Epithelial cell of esophagus (primary cell): ENCODE measurements at regions not wholly inside any gene's neighbourhood (a gene's known extent, or its start where the extent isn't known, plus 50 kb on each side); places are given as distances from the start of the nearest gene placed in this dataset.
"Not testable (repeated sequence)": the region's sequence is repeated elsewhere in the genome, so short reads cannot be mapped to it uniquely, and the experiment has no call there.

Experiments used
- DNase-seq: peaks from one replicate; pipeline ENCODE4 v3.0.0; 2010; ENCODE audit warnings: low read depth
- H3K4me3 ChIP-seq: 2 replicates; pipeline ENCODE4 v1.5.1; 2011; ENCODE audit warnings: mild to moderate bottlenecking, low read length, control low read depth
- TF ChIP-seq, protein P1 (sequence below): IDR thresholded peaks from 2 replicates; pipeline ENCODE4 v1.5.1; 2011; ENCODE audit warnings: low read depth, mild to moderate bottlenecking, low read length, control low read depth, inconsistent platforms; ENCODE audit not compliant: insufficient read depth; ENCODE audit errors: missing control alignments

DNA sequence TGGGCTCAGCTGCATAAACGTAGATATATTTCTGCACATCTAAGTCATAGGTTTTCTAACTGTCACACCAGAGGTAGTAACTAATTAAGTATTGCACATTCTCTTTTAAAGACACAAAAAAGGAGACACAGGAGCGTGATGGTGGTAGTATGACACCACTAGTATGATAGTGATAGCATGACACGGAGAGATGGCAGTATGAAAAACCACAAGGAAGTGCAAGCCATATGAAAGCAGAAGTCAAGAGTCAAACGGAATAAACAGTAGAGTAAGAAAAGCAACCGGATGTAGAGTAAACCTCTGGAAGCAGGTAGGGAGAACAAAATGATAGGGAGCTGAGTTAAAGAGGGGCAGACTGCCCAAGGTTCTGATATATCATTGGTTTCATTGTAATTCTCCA, 382.2 kb upstream of the INTU start:
- no peak overlapping the region for H3K4me3 ChIP-seq
- no peak for DNase-seq
- TF ChIP-seq, protein P1, sequence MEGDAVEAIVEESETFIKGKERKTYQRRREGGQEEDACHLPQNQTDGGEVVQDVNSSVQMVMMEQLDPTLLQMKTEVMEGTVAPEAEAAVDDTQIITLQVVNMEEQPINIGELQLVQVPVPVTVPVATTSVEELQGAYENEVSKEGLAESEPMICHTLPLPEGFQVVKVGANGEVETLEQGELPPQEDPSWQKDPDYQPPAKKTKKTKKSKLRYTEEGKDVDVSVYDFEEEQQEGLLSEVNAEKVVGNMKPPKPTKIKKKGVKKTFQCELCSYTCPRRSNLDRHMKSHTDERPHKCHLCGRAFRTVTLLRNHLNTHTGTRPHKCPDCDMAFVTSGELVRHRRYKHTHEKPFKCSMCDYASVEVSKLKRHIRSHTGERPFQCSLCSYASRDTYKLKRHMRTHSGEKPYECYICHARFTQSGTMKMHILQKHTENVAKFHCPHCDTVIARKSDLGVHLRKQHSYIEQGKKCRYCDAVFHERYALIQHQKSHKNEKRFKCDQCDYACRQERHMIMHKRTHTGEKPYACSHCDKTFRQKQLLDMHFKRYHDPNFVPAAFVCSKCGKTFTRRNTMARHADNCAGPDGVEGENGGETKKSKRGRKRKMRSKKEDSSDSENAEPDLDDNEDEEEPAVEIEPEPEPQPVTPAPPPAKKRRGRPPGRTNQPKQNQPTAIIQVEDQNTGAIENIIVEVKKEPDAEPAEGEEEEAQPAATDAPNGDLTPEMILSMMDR: no peak

GRCh38 chr4:127251423-127251822, 381.3 kb upstream of the INTU start:
- DNase-seq: peak; percentile 25
- TF ChIP-seq, protein P1: no peak
- H3K4me3 ChIP-seq: no peak overlapping the region

DNA sequence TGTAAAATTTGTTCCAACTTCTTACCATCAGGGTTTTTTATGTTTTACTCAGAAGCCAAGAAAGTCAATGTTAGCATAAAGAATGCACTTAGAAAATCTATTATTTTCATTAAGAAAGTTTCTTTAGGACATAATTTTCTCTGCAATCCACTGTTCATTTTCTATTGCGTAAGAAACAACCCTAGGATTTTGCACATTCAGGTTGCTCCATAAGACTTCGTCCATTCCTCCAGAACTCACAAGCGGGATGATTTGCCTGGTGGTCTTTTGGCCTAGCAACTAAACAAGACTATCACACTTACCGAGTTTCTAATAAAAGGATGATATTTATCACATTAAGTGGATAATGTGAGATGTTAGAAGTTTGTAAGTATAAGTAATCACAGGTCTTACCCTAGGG, 376.3 kb upstream of the INTU start:
- TF ChIP-seq, protein P1: no peak
- no peak overlapping the region for H3K4me3 ChIP-seq
- no peak for DNase-seq

GRCh38 chr4:127261476-127261875, 371.3 kb upstream of the INTU start:
- TF ChIP-seq, protein P1: no peak
- DNase-seq: peak; percentile 73
- H3K4me3 ChIP-seq: no peak overlapping the region

- TF ChIP-seq, protein P1: no peak
- DNase-seq: no peak
- H3K4me3 ChIP-seq: no peak overlapping the region
Observed at GRCh38 chr4:127268367-127268766, 364.4 kb upstream of the INTU start.

DNA sequence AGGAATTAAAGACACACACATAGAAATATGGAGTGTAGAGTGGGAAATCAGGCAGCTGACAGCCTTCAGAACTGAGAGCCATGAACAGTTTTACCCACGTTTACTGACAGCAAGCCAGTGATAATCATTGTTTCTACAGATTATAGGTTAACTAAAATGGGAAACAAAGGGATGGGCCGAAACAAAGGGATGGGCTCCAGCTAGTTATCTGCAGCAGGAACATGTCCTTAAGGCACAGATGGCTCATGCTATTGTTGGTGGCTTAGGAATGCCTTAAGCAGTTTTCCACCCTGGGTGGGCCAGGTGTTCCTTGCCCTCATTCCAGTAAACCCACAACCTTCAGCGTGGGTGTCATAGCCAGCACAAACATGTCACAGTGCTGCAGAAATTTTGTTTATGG, 355.7 kb upstream of the INTU start:
- H3K4me3 ChIP-seq, DNase-seq: not testable (repeated sequence)

- DNase-seq: no peak
- no peak overlapping the region for H3K4me3 ChIP-seq
- TF ChIP-seq, protein P1: no peak
Observed at GRCh38 chr4:127284236-127284635, 348.5 kb upstream of the INTU start.

DNA sequence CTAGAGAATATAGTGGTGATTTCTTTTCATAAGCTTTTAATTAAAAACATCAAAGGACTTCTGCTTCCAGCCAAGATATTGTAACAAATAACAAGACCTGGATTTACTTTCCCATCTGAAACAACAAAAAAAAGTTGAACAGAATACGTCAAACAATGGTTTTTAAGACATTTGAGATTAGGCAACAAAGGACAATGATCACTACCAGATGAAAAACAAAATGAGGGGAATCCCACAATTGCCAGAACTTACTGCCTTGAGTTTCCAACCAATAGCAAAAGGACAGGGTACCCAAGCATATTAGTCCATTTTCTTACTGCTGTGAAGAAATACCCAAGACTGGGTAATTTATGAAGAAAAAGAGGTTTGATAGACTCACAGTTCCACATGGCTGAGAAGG, 341.4 kb upstream of the INTU start:
- TF ChIP-seq, protein P1: no peak
- DNase-seq: no peak
- H3K4me3 ChIP-seq: no peak overlapping the region
